Endothelial cell of umbilical vein (primary cell): ENCODE measurements at regions not wholly inside any gene's neighbourhood (a gene's known extent, or its start where the extent isn't known, plus 50 kb on each side); places are given as distances from the start of the nearest gene placed in this dataset.
A peak's percentile ranks its signal among the peaks of the same experiment; 100 is the strongest.

Experiments
- BruUV-seq: library from RNA; stranded (reverse); fragments of 400-500 nt; replicated peaks from 2 replicates; lab custom pipeline; 2021; lab: Mats Ljungman, UMichigan
- CTCF ChIA-PET: fragments of 300-600, 350-600 bp; sonication (Branson Sonifier 250); formaldehyde crosslinking; loops from one replicate; lab custom pipeline; 2021; ENCODE audit warnings: antibody characterized with exemption, inconsistent platforms; lab: Charles Lee
- POLR2A ChIA-PET: fragments of 300-600, 350-600 bp; sonication (Branson Sonifier 250); formaldehyde crosslinking; loops from one replicate; lab custom pipeline; 2021; ENCODE audit warnings: antibody characterized with exemption, inconsistent platforms; lab: Charles Lee
- DNase-seq: peaks from one replicate; pipeline ENCODE4 v3.0.0-alpha.2; 2011; ENCODE audit warnings: low read depth, low spot score
- FAIRE-seq: peaks from 2 replicates; lab custom pipeline; 2011; peaks lifted over from hg19 to GRCh38; lab: Jason Lieb, UNC
- H2AFZ ChIP-seq: 2 replicates; pipeline ENCODE4 v1.6.0; 2012; ENCODE audit warnings: low read depth, low read length, control low read depth, inconsistent platforms
- H3K27ac ChIP-seq: 2 replicates; pipeline ENCODE4 v1.5.1; 2011; ENCODE audit warnings: low read depth, mild to moderate bottlenecking, control low read depth, low read length, moderate library complexity; ENCODE audit not compliant: insufficient read depth
- H3K27me3 ChIP-seq, 2 experiments: 2 replicates each; pipeline versions ENCODE4 v1.6.0 to v1.6.1; 2011; ENCODE audit warnings: low read length in 2 of 2, mixed read lengths in 1 of 2; ENCODE audit not compliant: control insufficient read depth in 2 of 2, insufficient read depth in 2 of 2
- H3K36me3 ChIP-seq, 2 experiments: 2 replicates in 1 of 2; 3 replicates in 1 of 2; pipeline ENCODE4 v1.5.1; 2011; ENCODE audit warnings: low read length in 2 of 2, mild to moderate bottlenecking in 1 of 2, moderate library complexity in 1 of 2; ENCODE audit not compliant: control insufficient read depth in 2 of 2, insufficient read depth in 2 of 2; ENCODE audit errors: extremely low read depth in 1 of 2
- H3K4me1 ChIP-seq: 3 replicates; pipeline ENCODE4 v1.5.1; 2011; ENCODE audit warnings: mild to moderate bottlenecking, low read length; ENCODE audit not compliant: control insufficient read depth, insufficient read depth; ENCODE audit errors: extremely low read depth
- H3K4me2 ChIP-seq: 2 replicates; pipeline ENCODE4 v1.6.1; 2011; ENCODE audit warnings: low read length, control low read depth, mixed read lengths; ENCODE audit not compliant: insufficient read depth
- H3K4me3 ChIP-seq, 3 experiments: fragments of 200-600 bp in 1 of 3; sonication (generic), shearing (Covaris generic) in 1 of 3; replicated peaks in 1 of 3; 2 replicates each; pipeline ENCODE4 v1.5.1; 2011 to 2016; ENCODE audit warnings: control low read depth in 3 of 3, low read length in 3 of 3, mild to moderate bottlenecking in 2 of 3, inconsistent platforms in 1 of 3, low read depth in 1 of 3, moderate library complexity in 1 of 3; ENCODE audit not compliant: insufficient read depth in 1 of 3
- H3K79me2 ChIP-seq: 2 replicates; pipeline ENCODE4 v1.6.0; 2012; ENCODE audit warnings: low read length, inconsistent platforms; ENCODE audit not compliant: control insufficient read depth, insufficient read depth
- H3K9ac ChIP-seq: replicated peaks from 2 replicates; pipeline ENCODE3; 2011; ENCODE audit warnings: low read length, control low read depth; ENCODE audit not compliant: insufficient read depth; ENCODE audit errors: extremely low read depth
- H3K9me1 ChIP-seq: replicated peaks from 3 replicates; pipeline ENCODE4 v1.6.0; 2011; ENCODE audit warnings: mild to moderate bottlenecking, low read length; ENCODE audit not compliant: control insufficient read depth, insufficient read depth; ENCODE audit errors: extremely low read depth
- H3K9me3 ChIP-seq: replicated peaks from 2 replicates; pipeline ENCODE4 v1.5.1; 2012; ENCODE audit warnings: low read length, inconsistent platforms; ENCODE audit not compliant: control insufficient read depth, insufficient read depth
- H4K20me1 ChIP-seq: replicated peaks from 2 replicates; pipeline ENCODE3; 2011; ENCODE audit warnings: mild to moderate bottlenecking, low read length; ENCODE audit not compliant: control insufficient read depth, insufficient read depth; ENCODE audit errors: extremely low read depth
- CTCF ChIP-seq, 2 donors: IDR thresholded peaks; 1 replicate in 1 of 2; 2 replicates in 1 of 2; pipeline ENCODE4 v1.5.1; 2011; ENCODE audit warnings: low read length in 2 of 2, mild to moderate bottlenecking in 2 of 2, moderate library complexity in 2 of 2, control low read depth in 1 of 2, inconsistent platforms in 1 of 2, low read depth in 1 of 2; ENCODE audit not compliant: insufficient read depth in 1 of 2; ENCODE audit errors: extremely low read depth in 1 of 2
- EZH2 ChIP-seq: IDR thresholded peaks from 2 replicates; pipeline ENCODE4 v1.6.1; 2012; ENCODE audit warnings: borderline replicate concordance, low read depth, mild to moderate bottlenecking, moderate library complexity, low read length, inconsistent platforms; ENCODE audit not compliant: severe bottlenecking
- FOS ChIP-seq: IDR thresholded peaks from 2 replicates; pipeline ENCODE4 v1.6.1; 2011; ENCODE audit warnings: mild to moderate bottlenecking, low read length, moderate library complexity, borderline replicate concordance; ENCODE audit not compliant: insufficient read depth
- GATA2 ChIP-seq: IDR thresholded peaks from 2 replicates; pipeline ENCODE4 v1.7.0; 2011; ENCODE audit warnings: low read depth, mild to moderate bottlenecking, moderate library complexity, mixed read lengths, low read length; ENCODE audit not compliant: insufficient read length, insufficient read depth
- JUN ChIP-seq: IDR thresholded peaks from 2 replicates; pipeline ENCODE4 v1.6.1; 2011; ENCODE audit warnings: borderline replicate concordance, low read depth; ENCODE audit not compliant: insufficient read length, insufficient read depth
- MYC ChIP-seq: IDR thresholded peaks from one replicate; pipeline ENCODE4 v1.6.1; 2011; ENCODE audit warnings: mild to moderate bottlenecking, low read depth, low read length
- POLR2A ChIP-seq: IDR thresholded peaks from 2 replicates; pipeline ENCODE4 v1.6.1; 2012; ENCODE audit warnings: low read depth, mild to moderate bottlenecking, control low read depth, low read length
- POLR2AphosphoS5 ChIP-seq: IDR thresholded peaks from 2 replicates; pipeline ENCODE4 v1.6.1; 2012; ENCODE audit warnings: low read depth, mild to moderate bottlenecking, control low read depth, low read length, moderate library complexity; ENCODE audit not compliant: insufficient read depth
- dilution Hi-C: fragments of 300-500 bp; cut with MboI; formaldehyde crosslinking; loops from one replicate; pipeline ENCODE4 v1.15.0; 2019; ENCODE audit warnings: low sequenced_read_pairs; ENCODE audit not compliant: extremely low pct_ligation_motif_present
- intact Hi-C: fragments of 100-400 bp; cut with micrococcal nuclease; formaldehyde crosslinking; loops from one replicate; pipeline ENCODE4 v1.10.0; 2022
- TF ChIP-seq, protein P1 (sequence below): IDR thresholded peaks from 2 replicates; pipeline ENCODE4 v1.6.1; 2011; ENCODE audit not compliant: insufficient read depth, insufficient read length

DNA sequence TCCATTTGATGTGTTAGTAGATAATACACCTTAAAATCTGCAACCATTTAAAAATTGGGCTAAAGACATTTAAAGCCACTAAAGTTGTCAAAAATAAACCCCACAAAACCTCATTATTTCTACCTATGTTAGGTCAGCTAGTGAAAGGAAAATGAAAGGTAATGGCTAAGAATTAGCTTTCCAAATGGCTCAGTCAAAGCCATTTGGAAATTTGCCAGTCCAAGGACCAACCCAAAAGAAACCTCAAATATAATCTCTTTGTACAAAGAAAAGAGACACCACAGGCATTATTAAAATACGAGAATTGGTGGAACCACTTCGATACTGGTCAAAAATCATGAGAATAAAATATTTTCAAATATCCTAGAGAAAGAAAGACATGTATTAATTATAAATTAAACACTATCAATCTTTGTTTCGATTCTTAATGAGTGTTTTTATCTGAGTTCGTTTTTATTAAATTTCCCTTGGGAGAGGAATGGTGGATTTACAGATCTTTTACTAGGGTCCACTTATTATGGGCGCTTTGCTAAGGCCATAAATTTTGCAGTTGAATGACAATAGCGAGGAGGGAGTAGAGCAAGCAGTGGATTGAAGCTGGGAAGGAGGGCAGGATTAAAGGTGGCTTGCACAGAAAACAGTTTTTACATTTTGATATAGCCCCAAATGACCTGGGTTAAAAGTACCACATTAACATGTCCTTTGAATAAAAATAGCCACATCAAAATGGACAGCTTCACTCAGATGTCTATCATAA lies 116.8 kb upstream of the SHB start:
- Histone ChIP-seq H3K9me1 (no peaks in the 10 kb centered on the region), H3K27me3 (no peaks in the 10 kb centered on the region), H3K79me2 (no peaks in the 10 kb centered on the region), H3K9me3 (no peaks in the 10 kb centered on the region), H3K4me3 (no peak overlapping the region), H3K4me2 (peak overlapping the region; percentile 4), H4K20me1 (no peaks in the 10 kb centered on the region), H3K27ac (peak overlapping the region; percentile 44), H2AFZ (no peak overlapping the region), H3K36me3 (no peaks in the 10 kb centered on the region), H3K9ac (no peak overlapping the region), H3K4me1 (peaks cover 16% of the 10 kb centered on the region)
- FAIRE-seq, result no peak
- CTCF ChIA-PET, result no interaction called here
- dilution Hi-C loops (no loop called here), intact Hi-C loops (no loop called here)
- no TSS peak for BruUV-seq
- POLR2A ChIA-PET, result no interaction called here
- TF ChIP-seq MYC, result no peak
- TF ChIP-seq FOS, result no peak
- no peak for TF ChIP-seq POLR2A
- TF ChIP-seq POLR2AphosphoS5, result no peak
- TF ChIP-seq CTCF (IDR thresholded peaks at IDR 0.05; ENCODE audit: extremely low read depth in 1 of 2, insufficient read depth in 1 of 2, low read depth in 1 of 2, low read length in 2 of 2), result no peak
- no peak for TF ChIP-seq EZH2
- TF ChIP-seq, protein P1, sequence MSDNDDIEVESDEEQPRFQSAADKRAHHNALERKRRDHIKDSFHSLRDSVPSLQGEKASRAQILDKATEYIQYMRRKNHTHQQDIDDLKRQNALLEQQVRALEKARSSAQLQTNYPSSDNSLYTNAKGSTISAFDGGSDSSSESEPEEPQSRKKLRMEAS, result no peak
- TF ChIP-seq JUN, result no peak
- TF ChIP-seq GATA2, result no peak
- no peak for DNase-seq
